ENCODE measurements at regions not wholly inside any gene's neighbourhood (a gene's known extent, or its start where the extent isn't known, plus 50 kb on each side); places are given as distances from the start of the nearest gene placed in this dataset.

DNA sequence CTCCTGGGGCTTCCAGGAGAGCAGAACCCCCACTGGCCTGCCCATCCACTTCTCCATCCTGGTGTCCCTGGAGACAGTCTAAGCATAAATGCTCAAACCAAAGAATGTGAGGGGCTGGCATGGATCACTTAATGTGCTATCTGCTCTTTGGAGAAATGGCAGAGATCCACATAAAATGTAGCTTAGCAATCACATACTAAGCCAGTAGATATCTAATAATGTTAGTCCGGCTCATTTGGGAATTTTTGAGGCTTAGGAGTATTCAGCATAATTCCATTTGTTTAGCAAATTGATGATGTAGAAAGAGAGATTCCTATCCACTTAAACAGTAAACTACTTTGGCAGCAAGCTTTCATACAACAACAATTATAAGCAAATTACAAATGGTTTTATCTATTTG, 90.7 kb downstream of the TENT5C start:
- TF ChIP-seq, protein P1, sequence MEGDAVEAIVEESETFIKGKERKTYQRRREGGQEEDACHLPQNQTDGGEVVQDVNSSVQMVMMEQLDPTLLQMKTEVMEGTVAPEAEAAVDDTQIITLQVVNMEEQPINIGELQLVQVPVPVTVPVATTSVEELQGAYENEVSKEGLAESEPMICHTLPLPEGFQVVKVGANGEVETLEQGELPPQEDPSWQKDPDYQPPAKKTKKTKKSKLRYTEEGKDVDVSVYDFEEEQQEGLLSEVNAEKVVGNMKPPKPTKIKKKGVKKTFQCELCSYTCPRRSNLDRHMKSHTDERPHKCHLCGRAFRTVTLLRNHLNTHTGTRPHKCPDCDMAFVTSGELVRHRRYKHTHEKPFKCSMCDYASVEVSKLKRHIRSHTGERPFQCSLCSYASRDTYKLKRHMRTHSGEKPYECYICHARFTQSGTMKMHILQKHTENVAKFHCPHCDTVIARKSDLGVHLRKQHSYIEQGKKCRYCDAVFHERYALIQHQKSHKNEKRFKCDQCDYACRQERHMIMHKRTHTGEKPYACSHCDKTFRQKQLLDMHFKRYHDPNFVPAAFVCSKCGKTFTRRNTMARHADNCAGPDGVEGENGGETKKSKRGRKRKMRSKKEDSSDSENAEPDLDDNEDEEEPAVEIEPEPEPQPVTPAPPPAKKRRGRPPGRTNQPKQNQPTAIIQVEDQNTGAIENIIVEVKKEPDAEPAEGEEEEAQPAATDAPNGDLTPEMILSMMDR (conservative IDR thresholded peaks at IDR 0.05; ENCODE audit: low read depth in 2 of 2), result no peak
- TF ChIP-seq EZH2 (IDR thresholded peaks at IDR 0.05; ENCODE audit: low read depth, unreplicated experiment) (no peak), POLR2AphosphoS5 (IDR thresholded peaks at IDR 0.05; ENCODE audit: low read depth) (no peak), REST (IDR thresholded peaks at IDR 0.05; ENCODE audit: unreplicated experiment) (no peak), ETS1 (IDR thresholded peaks at IDR 0.05) (no peak)

Data from GM23338 (cell line).